Endothelial cell of umbilical vein (primary cell): ENCODE measurements at regions not wholly inside any gene's neighbourhood (a gene's known extent, or its start where the extent isn't known, plus 50 kb on each side); places are given as distances from the start of the nearest gene placed in this dataset.

Experiments
- BruUV-seq: library from RNA; stranded (reverse); fragments of 400-500 nt; replicated peaks from 2 replicates; lab custom pipeline; 2021; lab: Mats Ljungman, UMichigan
- CTCF ChIA-PET: fragments of 300-600, 350-600 bp; sonication (Branson Sonifier 250); formaldehyde crosslinking; loops from one replicate; lab custom pipeline; 2021; ENCODE audit warnings: antibody characterized with exemption, inconsistent platforms; lab: Charles Lee
- POLR2A ChIA-PET: fragments of 300-600, 350-600 bp; sonication (Branson Sonifier 250); formaldehyde crosslinking; loops from one replicate; lab custom pipeline; 2021; ENCODE audit warnings: antibody characterized with exemption, inconsistent platforms; lab: Charles Lee
- DNase-seq: peaks from one replicate; pipeline ENCODE4 v3.0.0-alpha.2; 2011; ENCODE audit warnings: low read depth, low spot score
- FAIRE-seq: peaks from 2 replicates; lab custom pipeline; 2011; peaks lifted over from hg19 to GRCh38; lab: Jason Lieb, UNC
- H2AFZ ChIP-seq: 2 replicates; pipeline ENCODE4 v1.6.0; 2012; ENCODE audit warnings: low read depth, low read length, control low read depth, inconsistent platforms
- H3K27ac ChIP-seq: 2 replicates; pipeline ENCODE4 v1.5.1; 2011; ENCODE audit warnings: low read depth, mild to moderate bottlenecking, control low read depth, low read length, moderate library complexity; ENCODE audit not compliant: insufficient read depth
- H3K27me3 ChIP-seq, 2 experiments: 2 replicates each; pipeline versions ENCODE4 v1.6.0 to v1.6.1; 2011; ENCODE audit warnings: low read length in 2 of 2, mixed read lengths in 1 of 2; ENCODE audit not compliant: control insufficient read depth in 2 of 2, insufficient read depth in 2 of 2
- H3K36me3 ChIP-seq, 2 experiments: 2 replicates in 1 of 2; 3 replicates in 1 of 2; pipeline ENCODE4 v1.5.1; 2011; ENCODE audit warnings: low read length in 2 of 2, mild to moderate bottlenecking in 1 of 2, moderate library complexity in 1 of 2; ENCODE audit not compliant: control insufficient read depth in 2 of 2, insufficient read depth in 2 of 2; ENCODE audit errors: extremely low read depth in 1 of 2
- H3K4me1 ChIP-seq: 3 replicates; pipeline ENCODE4 v1.5.1; 2011; ENCODE audit warnings: mild to moderate bottlenecking, low read length; ENCODE audit not compliant: control insufficient read depth, insufficient read depth; ENCODE audit errors: extremely low read depth
- H3K4me2 ChIP-seq: 2 replicates; pipeline ENCODE4 v1.6.1; 2011; ENCODE audit warnings: low read length, control low read depth, mixed read lengths; ENCODE audit not compliant: insufficient read depth
- H3K4me3 ChIP-seq, 3 experiments: fragments of 200-600 bp in 1 of 3; sonication (generic), shearing (Covaris generic) in 1 of 3; replicated peaks in 1 of 3; 2 replicates each; pipeline ENCODE4 v1.5.1; 2011 to 2016; ENCODE audit warnings: control low read depth in 3 of 3, low read length in 3 of 3, mild to moderate bottlenecking in 2 of 3, inconsistent platforms in 1 of 3, low read depth in 1 of 3, moderate library complexity in 1 of 3; ENCODE audit not compliant: insufficient read depth in 1 of 3
- H3K79me2 ChIP-seq: 2 replicates; pipeline ENCODE4 v1.6.0; 2012; ENCODE audit warnings: low read length, inconsistent platforms; ENCODE audit not compliant: control insufficient read depth, insufficient read depth
- H3K9ac ChIP-seq: replicated peaks from 2 replicates; pipeline ENCODE3; 2011; ENCODE audit warnings: low read length, control low read depth; ENCODE audit not compliant: insufficient read depth; ENCODE audit errors: extremely low read depth
- H3K9me1 ChIP-seq: replicated peaks from 3 replicates; pipeline ENCODE4 v1.6.0; 2011; ENCODE audit warnings: mild to moderate bottlenecking, low read length; ENCODE audit not compliant: control insufficient read depth, insufficient read depth; ENCODE audit errors: extremely low read depth
- H3K9me3 ChIP-seq: replicated peaks from 2 replicates; pipeline ENCODE4 v1.5.1; 2012; ENCODE audit warnings: low read length, inconsistent platforms; ENCODE audit not compliant: control insufficient read depth, insufficient read depth
- H4K20me1 ChIP-seq: replicated peaks from 2 replicates; pipeline ENCODE3; 2011; ENCODE audit warnings: mild to moderate bottlenecking, low read length; ENCODE audit not compliant: control insufficient read depth, insufficient read depth; ENCODE audit errors: extremely low read depth
- EZH2 ChIP-seq: IDR thresholded peaks from 2 replicates; pipeline ENCODE4 v1.6.1; 2012; ENCODE audit warnings: borderline replicate concordance, low read depth, mild to moderate bottlenecking, moderate library complexity, low read length, inconsistent platforms; ENCODE audit not compliant: severe bottlenecking
- FOS ChIP-seq: IDR thresholded peaks from 2 replicates; pipeline ENCODE4 v1.6.1; 2011; ENCODE audit warnings: mild to moderate bottlenecking, low read length, moderate library complexity, borderline replicate concordance; ENCODE audit not compliant: insufficient read depth
- GATA2 ChIP-seq: IDR thresholded peaks from 2 replicates; pipeline ENCODE4 v1.7.0; 2011; ENCODE audit warnings: low read depth, mild to moderate bottlenecking, moderate library complexity, mixed read lengths, low read length; ENCODE audit not compliant: insufficient read length, insufficient read depth
- JUN ChIP-seq: IDR thresholded peaks from 2 replicates; pipeline ENCODE4 v1.6.1; 2011; ENCODE audit warnings: borderline replicate concordance, low read depth; ENCODE audit not compliant: insufficient read length, insufficient read depth
- MYC ChIP-seq: IDR thresholded peaks from one replicate; pipeline ENCODE4 v1.6.1; 2011; ENCODE audit warnings: mild to moderate bottlenecking, low read depth, low read length
- POLR2A ChIP-seq: IDR thresholded peaks from 2 replicates; pipeline ENCODE4 v1.6.1; 2012; ENCODE audit warnings: low read depth, mild to moderate bottlenecking, control low read depth, low read length
- POLR2AphosphoS5 ChIP-seq: IDR thresholded peaks from 2 replicates; pipeline ENCODE4 v1.6.1; 2012; ENCODE audit warnings: low read depth, mild to moderate bottlenecking, control low read depth, low read length, moderate library complexity; ENCODE audit not compliant: insufficient read depth
- dilution Hi-C: fragments of 300-500 bp; cut with MboI; formaldehyde crosslinking; loops from one replicate; pipeline ENCODE4 v1.15.0; 2019; ENCODE audit warnings: low sequenced_read_pairs; ENCODE audit not compliant: extremely low pct_ligation_motif_present
- intact Hi-C: fragments of 100-400 bp; cut with micrococcal nuclease; formaldehyde crosslinking; loops from one replicate; pipeline ENCODE4 v1.10.0; 2022
- TF ChIP-seq, protein P1 (sequence below): IDR thresholded peaks from 2 replicates; pipeline ENCODE4 v1.6.1; 2011; ENCODE audit not compliant: insufficient read depth, insufficient read length
- TF ChIP-seq, protein P2 (sequence below), 2 donors: IDR thresholded peaks; 1 replicate in 1 of 2; 2 replicates in 1 of 2; pipeline ENCODE4 v1.5.1; 2011; ENCODE audit warnings: low read length in 2 of 2, mild to moderate bottlenecking in 2 of 2, moderate library complexity in 2 of 2, control low read depth in 1 of 2, inconsistent platforms in 1 of 2, low read depth in 1 of 2; ENCODE audit not compliant: insufficient read depth in 1 of 2; ENCODE audit errors: extremely low read depth in 1 of 2

- H3K9me1 ChIP-seq: no peaks in the 10 kb centered on the region
- H3K9me3 ChIP-seq: peaks cover 1% of the 10 kb centered on the region
- no peaks in the 10 kb centered on the region for H3K79me2 ChIP-seq
- no peak for DNase-seq
- ChIA-PET POLR2A (no interaction called here), CTCF (no interaction called here)
- H3K36me3 ChIP-seq: no peaks in the 10 kb centered on the region
- no TSS peak for BruUV-seq
- no peak overlapping the region for H3K9ac ChIP-seq
- no peak overlapping the region for H2AFZ ChIP-seq
- no peaks in the 10 kb centered on the region for H4K20me1 ChIP-seq
- no peak for FAIRE-seq
- H3K4me3 ChIP-seq: no peak overlapping the region
- no peak overlapping the region for H3K4me2 ChIP-seq
- TF ChIP-seq JUN: no peak
- no peak for TF ChIP-seq GATA2
- TF ChIP-seq EZH2: no peak
- no peak for TF ChIP-seq POLR2AphosphoS5
- TF ChIP-seq POLR2A: no peak
- TF ChIP-seq MYC: no peak
- TF ChIP-seq FOS: no peak
- TF ChIP-seq, protein P1, sequence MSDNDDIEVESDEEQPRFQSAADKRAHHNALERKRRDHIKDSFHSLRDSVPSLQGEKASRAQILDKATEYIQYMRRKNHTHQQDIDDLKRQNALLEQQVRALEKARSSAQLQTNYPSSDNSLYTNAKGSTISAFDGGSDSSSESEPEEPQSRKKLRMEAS: no peak
- TF ChIP-seq, protein P2, sequence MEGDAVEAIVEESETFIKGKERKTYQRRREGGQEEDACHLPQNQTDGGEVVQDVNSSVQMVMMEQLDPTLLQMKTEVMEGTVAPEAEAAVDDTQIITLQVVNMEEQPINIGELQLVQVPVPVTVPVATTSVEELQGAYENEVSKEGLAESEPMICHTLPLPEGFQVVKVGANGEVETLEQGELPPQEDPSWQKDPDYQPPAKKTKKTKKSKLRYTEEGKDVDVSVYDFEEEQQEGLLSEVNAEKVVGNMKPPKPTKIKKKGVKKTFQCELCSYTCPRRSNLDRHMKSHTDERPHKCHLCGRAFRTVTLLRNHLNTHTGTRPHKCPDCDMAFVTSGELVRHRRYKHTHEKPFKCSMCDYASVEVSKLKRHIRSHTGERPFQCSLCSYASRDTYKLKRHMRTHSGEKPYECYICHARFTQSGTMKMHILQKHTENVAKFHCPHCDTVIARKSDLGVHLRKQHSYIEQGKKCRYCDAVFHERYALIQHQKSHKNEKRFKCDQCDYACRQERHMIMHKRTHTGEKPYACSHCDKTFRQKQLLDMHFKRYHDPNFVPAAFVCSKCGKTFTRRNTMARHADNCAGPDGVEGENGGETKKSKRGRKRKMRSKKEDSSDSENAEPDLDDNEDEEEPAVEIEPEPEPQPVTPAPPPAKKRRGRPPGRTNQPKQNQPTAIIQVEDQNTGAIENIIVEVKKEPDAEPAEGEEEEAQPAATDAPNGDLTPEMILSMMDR (IDR thresholded peaks at IDR 0.05; ENCODE audit: extremely low read depth in 1 of 2, insufficient read depth in 1 of 2, low read depth in 1 of 2, low read length in 2 of 2): no peak
- dilution Hi-C loops (no loop called here), intact Hi-C loops (no loop called here)
- H3K27me3 ChIP-seq: no peaks in the 10 kb centered on the region
- H3K27ac ChIP-seq: no peak overlapping the region
- no peaks in the 10 kb centered on the region for H3K4me1 ChIP-seq
These were observed 355.8 kb downstream of the GPATCH2 start for GRCh38 chr1:217274927-217275654.
